Vagina (tissue), 2 donors: ENCODE measurements at regions not wholly inside any gene's neighbourhood (a gene's known extent, or its start where the extent isn't known, plus 50 kb on each side); places are given as distances from the start of the nearest gene placed in this dataset.

Experiments used
- CTCF ChIP-seq, 3 experiments: fragments of 450-650 bp in 2 of 3; fragments of 200-600 bp in 1 of 3; sonication (generic) in 1 of 3; IDR thresholded peaks; one replicate each; pipeline ENCODE4 v1.5.1; 2017 to 2019; ENCODE audit warnings: antibody characterized with exemption in 3 of 3, mild to moderate bottlenecking in 2 of 3, moderate library complexity in 2 of 3
- POLR2A ChIP-seq, 2 donors: fragments of 450-650 bp; IDR thresholded peaks; one replicate each; pipeline ENCODE4 v1.6.1; 2017; ENCODE audit warnings: antibody characterized with exemption in 2 of 2, mild to moderate bottlenecking in 2 of 2, moderate library complexity in 2 of 2
- POLR2AphosphoS5 ChIP-seq, 2 donors: sonication (generic); formaldehyde crosslinking; IDR thresholded peaks; one replicate each; pipeline ENCODE4 v1.9.0; 2017; ENCODE audit warnings: antibody characterized with exemption in 2 of 2, mild to moderate bottlenecking in 2 of 2, low read depth in 1 of 2; ENCODE audit not compliant: insufficient read depth in 1 of 2

GRCh38 chr1:172946814-172947507 lies 103.8 kb downstream of the TNFSF18 start:
- TF ChIP-seq CTCF (IDR thresholded peaks at IDR 0.05) (no peak), POLR2A (IDR thresholded peaks at IDR 0.05) (no peak), POLR2AphosphoS5 (IDR thresholded peaks at IDR 0.05; ENCODE audit: insufficient read depth in 1 of 2, low read depth in 1 of 2) (no peak)
